Astrocyte of the spinal cord (primary cell): ENCODE measurements at regions not wholly inside any gene's neighbourhood (a gene's known extent, or its start where the extent isn't known, plus 50 kb on each side); places are given as distances from the start of the nearest gene placed in this dataset.
"Not testable (repeated sequence)": the region's sequence is repeated elsewhere in the genome, so short reads cannot be mapped to it uniquely, and the experiment has no call there.

Source experiments
- DNase-seq: peaks from one replicate; pipeline ENCODE4 v3.0.0; 2011; ENCODE audit warnings: low read depth, low spot score
- H3K4me3 ChIP-seq: 2 replicates; pipeline ENCODE4 v1.5.1; 2011; ENCODE audit warnings: low read depth, mild to moderate bottlenecking, low read length, moderate library complexity
- in situ Hi-C: cut with HindIII; loops from 2 replicates; pipeline ENCODE4 v1.10.0; 2017; ENCODE audit warnings: low sequenced_read_pairs
- TF ChIP-seq, protein P1 (sequence below): IDR thresholded peaks from 2 replicates; pipeline ENCODE4 v1.5.1; 2012; ENCODE audit warnings: low read depth, mild to moderate bottlenecking, low read length, inconsistent platforms

DNA sequence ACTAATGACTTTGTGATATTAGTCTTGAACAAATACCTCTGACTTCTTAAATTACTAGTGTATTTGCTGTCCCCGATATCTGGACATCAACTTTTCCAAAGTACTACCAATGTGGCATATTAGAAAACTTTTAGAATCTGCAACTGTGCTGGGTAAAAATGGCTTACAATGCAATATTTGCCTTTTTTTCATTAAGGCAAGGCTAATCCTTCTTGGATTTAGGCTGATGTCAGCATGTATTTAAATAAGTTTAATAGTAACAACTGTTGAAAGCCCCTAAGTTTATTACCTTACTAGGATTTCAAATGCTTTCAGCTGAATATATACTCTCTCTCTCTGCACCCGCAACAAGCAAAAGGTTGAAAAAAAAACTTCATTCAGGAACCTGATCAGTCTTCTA lies 1232.3 kb downstream of the REEP3 start:
- TF ChIP-seq, protein P1, sequence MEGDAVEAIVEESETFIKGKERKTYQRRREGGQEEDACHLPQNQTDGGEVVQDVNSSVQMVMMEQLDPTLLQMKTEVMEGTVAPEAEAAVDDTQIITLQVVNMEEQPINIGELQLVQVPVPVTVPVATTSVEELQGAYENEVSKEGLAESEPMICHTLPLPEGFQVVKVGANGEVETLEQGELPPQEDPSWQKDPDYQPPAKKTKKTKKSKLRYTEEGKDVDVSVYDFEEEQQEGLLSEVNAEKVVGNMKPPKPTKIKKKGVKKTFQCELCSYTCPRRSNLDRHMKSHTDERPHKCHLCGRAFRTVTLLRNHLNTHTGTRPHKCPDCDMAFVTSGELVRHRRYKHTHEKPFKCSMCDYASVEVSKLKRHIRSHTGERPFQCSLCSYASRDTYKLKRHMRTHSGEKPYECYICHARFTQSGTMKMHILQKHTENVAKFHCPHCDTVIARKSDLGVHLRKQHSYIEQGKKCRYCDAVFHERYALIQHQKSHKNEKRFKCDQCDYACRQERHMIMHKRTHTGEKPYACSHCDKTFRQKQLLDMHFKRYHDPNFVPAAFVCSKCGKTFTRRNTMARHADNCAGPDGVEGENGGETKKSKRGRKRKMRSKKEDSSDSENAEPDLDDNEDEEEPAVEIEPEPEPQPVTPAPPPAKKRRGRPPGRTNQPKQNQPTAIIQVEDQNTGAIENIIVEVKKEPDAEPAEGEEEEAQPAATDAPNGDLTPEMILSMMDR: no peak
- H3K4me3 ChIP-seq: no peak overlapping the region
- in situ Hi-C loops: no loop called here
- DNase-seq: no peak

DNA sequence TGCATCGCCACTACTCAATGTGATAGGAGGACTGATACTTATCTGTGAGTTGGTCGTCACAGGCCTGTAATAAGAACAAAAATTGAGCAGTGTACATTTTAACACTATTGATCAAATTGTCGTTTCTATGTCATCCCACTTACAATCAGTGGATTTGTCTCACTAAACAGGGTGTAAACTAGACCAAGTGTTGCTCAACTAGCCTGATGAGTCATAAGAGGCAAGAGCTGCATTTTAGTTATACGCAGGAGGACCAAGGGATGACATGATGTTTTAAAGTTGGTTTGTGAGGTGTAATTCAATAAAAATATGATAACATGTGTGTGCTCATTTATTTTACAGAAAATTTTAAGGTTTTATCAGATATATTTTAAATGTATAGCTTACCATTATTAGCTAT lies 1239.2 kb downstream of the REEP3 start:
- in situ Hi-C loops: no loop called here
- DNase-seq: no peak
- H3K4me3 ChIP-seq: no peak overlapping the region

DNA sequence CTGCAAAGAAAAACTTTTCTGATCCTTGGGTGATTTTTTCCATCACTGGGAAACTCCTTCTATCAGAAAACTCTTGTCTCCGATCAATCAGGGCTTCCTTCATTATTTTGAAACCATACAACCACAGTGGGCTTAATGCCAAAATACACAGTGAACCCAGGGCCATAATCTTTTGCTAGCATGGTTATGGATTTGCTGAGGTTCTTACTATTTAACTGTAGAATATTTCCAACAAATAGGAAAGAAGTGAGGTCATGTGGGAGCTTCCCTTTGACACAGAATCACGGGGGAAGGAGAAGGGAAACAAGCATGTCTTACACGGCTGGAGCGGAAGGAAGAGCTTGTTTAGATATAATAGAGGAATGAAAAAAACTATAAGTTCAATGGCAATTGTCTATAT lies 1241.7 kb downstream of the REEP3 start:
- TF ChIP-seq, protein P1: no peak
- H3K4me3 ChIP-seq: no peak overlapping the region
- in situ Hi-C loops: no loop called here
- DNase-seq: no peak

More for the DNA sequence above, 1239.2 kb downstream of the REEP3 start:
- TF ChIP-seq, protein P1: no peak

DNA sequence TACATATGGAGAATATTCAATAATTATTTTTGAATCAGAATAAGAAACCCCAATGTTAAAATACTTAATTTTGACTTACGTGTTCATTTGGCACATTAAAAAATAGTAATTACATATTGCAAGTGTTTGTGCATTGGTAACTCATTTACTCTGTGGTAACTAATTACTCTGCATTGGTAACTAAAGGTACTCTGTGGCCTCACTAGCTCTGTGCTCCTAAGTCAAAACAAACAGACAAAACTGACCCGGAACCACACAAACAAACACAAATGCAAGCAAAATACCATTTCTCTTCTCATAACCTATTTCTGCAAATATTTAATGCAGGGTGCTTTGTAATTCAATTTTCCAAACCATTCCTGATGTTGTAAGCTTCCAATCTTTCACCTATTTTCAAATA lies 1244.3 kb downstream of the REEP3 start:
- no peak for DNase-seq
- in situ Hi-C loops: no loop called here
- no peak overlapping the region for H3K4me3 ChIP-seq
- TF ChIP-seq, protein P1: no peak

DNA sequence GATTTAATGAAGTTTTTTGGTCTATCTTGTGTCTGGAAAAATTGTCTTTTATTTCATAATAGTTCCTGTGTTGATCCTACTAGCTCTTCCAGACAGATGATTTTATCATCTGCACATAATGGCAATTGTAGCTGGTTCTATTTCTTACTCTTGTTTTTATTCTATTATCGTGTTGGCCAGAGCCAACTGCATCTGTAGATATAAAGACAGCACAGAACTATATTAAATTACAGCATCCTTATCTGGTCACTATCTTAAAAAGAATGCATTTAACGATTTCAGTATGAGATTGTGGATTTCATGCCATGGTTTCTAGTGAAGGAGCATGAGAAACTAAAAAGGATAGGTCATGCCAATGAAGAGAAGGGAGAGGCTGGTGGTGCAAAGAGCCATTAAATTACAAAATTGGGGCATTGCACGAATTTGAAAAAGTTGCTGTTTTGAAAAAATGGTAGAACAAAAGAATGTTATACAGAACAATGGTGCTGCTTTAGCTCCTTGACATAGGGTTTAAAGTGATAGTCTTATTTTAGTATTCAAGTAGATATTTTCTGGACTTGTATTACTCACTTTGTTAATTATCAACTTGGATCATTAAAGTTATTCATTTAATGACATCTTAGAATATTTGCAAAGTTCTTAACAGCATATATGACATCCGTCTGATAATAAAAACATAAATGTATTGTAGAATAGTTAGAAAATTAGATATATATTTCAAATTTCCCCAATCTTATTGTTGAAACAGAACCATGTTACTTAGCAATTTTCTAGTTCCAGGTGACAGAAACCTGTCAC lies 1250.3 kb downstream of the REEP3 start:
- no peak for DNase-seq
- in situ Hi-C loops: no loop called here
- TF ChIP-seq, protein P1: no peak
- H3K4me3 ChIP-seq: no peak overlapping the region

DNA sequence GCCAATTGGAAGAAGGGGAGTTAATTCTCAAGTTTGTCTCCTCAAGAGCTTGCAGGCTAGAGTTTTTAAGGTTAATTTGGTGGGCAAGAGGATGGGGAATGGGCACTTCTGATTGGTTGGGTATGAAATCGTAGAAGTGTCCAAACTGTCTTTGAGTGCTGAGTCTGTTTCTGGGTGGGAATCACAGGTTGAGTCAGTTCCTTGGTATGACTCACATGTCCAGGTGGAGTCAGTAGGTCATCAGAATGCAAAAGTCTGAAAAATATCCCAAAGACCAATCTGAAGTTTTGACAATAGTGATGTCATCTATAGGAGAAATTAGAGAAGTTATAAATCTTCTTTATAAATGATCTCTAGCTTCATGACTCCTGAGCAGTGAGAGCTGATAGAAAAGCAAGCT lies 1252.2 kb downstream of the REEP3 start:
- TF ChIP-seq, protein P1: no peak
- DNase-seq: no peak
- in situ Hi-C loops: no loop called here
- no peak overlapping the region for H3K4me3 ChIP-seq

DNA sequence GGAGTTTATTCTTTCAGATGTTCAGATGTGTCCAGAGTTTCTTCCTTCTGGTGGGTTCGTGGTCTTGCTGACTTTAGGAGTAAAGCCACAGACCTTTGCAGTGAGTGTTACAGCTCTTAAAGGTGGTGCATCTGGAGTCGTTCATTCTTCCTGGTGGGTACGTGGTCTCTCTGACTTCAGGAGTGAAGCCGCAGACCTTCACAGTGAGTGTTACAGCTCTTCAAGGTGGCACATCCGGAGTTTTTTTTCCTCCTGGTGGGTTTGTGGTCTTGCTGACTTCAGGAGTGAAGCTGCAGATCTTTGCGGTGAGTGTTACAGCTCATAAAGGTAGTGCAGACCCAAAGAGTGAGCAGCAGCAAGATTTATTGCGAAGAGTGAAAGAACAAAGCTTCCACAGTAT lies 1263.2 kb downstream of the REEP3 start:
- in situ Hi-C loops, H3K4me3 ChIP-seq, DNase-seq: not testable (repeated sequence)
